Natural killer cell treated with Interleukin-12 subunit alpha and Interleukin-12 subunit beta and Interleukin-15 and Interleukin-18, amount 100 ng/mL, for 72 hours (primary cell): ENCODE measurements at regions not wholly inside any gene's neighbourhood (a gene's known extent, or its start where the extent isn't known, plus 50 kb on each side); places are given as distances from the start of the nearest gene placed in this dataset.

Source experiments
- ATAC-seq, 2 donors: fragments of 150-1000 bp; cut with Tn5 transposase in 1 of 2; sonication (Bioruptor Pico), chemical (Tn5 transposase) in 1 of 2; 2 replicates each; pipeline ENCODE4 v1.10.0; 2021
- DNase-seq: peaks from one replicate; pipeline ENCODE4 v3.0.0; 2022; ENCODE audit warnings: low spot score
- H3K27ac Mint-ChIP-seq, 2 donors: 1 replicate in 1 of 2; 2 replicates in 1 of 2; pipeline ENCODE4 v1.8.0; 2022; ENCODE audit warnings: mixed read lengths in 2 of 2, mild to moderate bottlenecking in 1 of 2, moderate library complexity in 1 of 2
- H3K27me3 Mint-ChIP-seq, 2 donors: 1 replicate in 1 of 2; 2 replicates in 1 of 2; pipeline ENCODE4 v1.8.0; 2022; ENCODE audit warnings: mixed read lengths in 2 of 2
- H3K36me3 Mint-ChIP-seq: one replicate; pipeline ENCODE4 v1.8.0; 2022; ENCODE audit warnings: mixed read lengths
- H3K4me1 Mint-ChIP-seq, 2 donors: 1 replicate in 1 of 2; 2 replicates in 1 of 2; pipeline ENCODE4 v1.8.0; 2022; ENCODE audit warnings: low read depth in 2 of 2, mixed read lengths in 2 of 2, mild to moderate bottlenecking in 1 of 2
- H3K4me3 Mint-ChIP-seq: one replicate; pipeline ENCODE4 v1.8.0; 2022; ENCODE audit warnings: mixed read lengths
- H3K9me3 Mint-ChIP-seq: 2 replicates; pipeline ENCODE4 v1.8.0; 2022; ENCODE audit warnings: mixed read lengths

DNA sequence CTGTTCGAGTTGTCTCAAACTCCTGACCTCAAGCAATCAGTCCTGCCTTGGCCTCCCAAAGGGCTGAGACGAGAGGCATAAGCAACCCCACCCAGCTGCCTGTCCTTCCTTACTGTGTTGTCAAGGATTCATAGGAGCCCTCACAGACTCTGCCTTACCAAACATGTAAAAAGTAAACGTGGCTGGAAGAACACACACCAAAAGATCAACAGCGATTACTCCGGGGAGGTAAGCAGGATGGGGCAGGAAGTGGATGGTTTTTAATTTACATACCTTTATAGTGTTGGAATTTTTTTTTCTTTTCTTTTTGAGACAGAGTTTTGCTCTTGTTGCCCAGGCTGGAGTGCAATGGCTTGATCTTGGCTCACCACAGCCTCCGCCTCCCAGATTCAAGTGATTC is 61.5 kb upstream of the EGLN3 start:
- H3K4me3 Mint-ChIP-seq, result no peak overlapping the region
- peaks cover 0 to 3% of the 10 kb centered on the region in 2 donors for H3K27me3 Mint-ChIP-seq
- no peaks in the 10 kb centered on the region for H3K36me3 Mint-ChIP-seq
- DNase-seq (no peak), ATAC-seq (no peak)
- H3K4me1 Mint-ChIP-seq, result peaks cover 0 to 7% of the 10 kb centered on the region in 2 donors
- peak overlapping the region in 1 of 2 donors; percentile 65 for H3K27ac Mint-ChIP-seq
- H3K9me3 Mint-ChIP-seq, result no peaks in the 10 kb centered on the region

DNA sequence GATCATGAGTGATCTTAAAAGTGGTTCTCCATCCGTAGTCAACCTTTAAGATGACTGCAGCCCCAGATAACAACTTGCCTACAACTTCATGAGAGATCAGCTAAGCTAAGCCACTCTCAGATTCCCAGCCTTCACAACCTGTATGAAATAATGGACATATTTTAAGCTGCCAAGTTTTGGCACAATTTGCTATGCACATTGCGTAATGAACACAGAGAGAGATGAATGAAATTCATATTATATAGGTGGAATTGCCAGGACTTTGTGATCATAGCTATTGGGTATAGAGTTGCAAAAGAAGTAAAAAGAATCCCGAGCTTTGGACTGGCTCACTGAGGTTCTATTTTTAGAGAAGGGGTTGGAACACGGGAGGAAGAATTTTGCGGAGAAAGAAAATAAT is 59.1 kb upstream of the EGLN3 start:
- Mint-ChIP-seq H3K4me1 (peaks cover 0 to 5% of the 10 kb centered on the region in 2 donors), H3K27ac (no peak overlapping the region), H3K27me3 (peaks cover 0 to 6% of the 10 kb centered on the region in 2 donors), H3K36me3 (no peaks in the 10 kb centered on the region), H3K9me3 (no peaks in the 10 kb centered on the region), H3K4me3 (no peak overlapping the region)
- no peak for ATAC-seq
- no peak for DNase-seq

- H3K4me3 Mint-ChIP-seq, result no peak overlapping the region
- ATAC-seq, result no peak
- H3K27ac Mint-ChIP-seq, result no peak overlapping the region
- H3K36me3 Mint-ChIP-seq, result no peaks in the 10 kb centered on the region
- H3K27me3 Mint-ChIP-seq, result peaks cover 0 to 6% of the 10 kb centered on the region in 2 donors
- no peaks in the 10 kb centered on the region for H3K4me1 Mint-ChIP-seq
- DNase-seq, result no peak
- H3K9me3 Mint-ChIP-seq, result no peaks in the 10 kb centered on the region
Measured at GRCh38 chr14:34007902-34008301, 57.0 kb upstream of the EGLN3 start.

- Mint-ChIP-seq H3K27me3 (peaks cover 6 to 9% of the 10 kb centered on the region in 2 donors), H3K4me1 (no peaks in the 10 kb centered on the region), H3K9me3 (no peaks in the 10 kb centered on the region), H3K27ac (no peak overlapping the region), H3K36me3 (no peaks in the 10 kb centered on the region), H3K4me3 (no peak overlapping the region)
- no peak for ATAC-seq
- DNase-seq, result no peak
Measured at GRCh38 chr14:34005901-34006300, 55.0 kb upstream of the EGLN3 start.

DNA sequence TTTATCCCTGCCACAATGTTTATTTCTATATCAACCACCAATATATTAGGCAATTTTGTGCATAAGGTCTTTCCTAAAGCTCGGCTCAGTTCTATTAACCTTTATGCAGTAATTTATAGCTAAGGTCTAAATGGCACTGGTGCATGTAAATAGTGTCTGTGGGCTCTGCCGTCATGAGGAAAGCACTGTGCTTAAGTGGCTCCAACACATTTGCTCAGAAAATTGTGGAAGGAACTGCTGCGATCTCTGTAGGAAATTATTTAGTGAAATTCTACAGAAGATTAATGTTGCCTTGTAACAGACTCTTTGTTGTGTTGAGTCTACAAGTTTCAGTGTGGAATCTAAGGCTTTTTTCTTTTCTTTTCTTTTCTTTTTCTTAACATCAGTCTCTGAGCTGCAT is 54.0 kb upstream of the EGLN3 start:
- ATAC-seq (no peak), DNase-seq (no peak)
- Mint-ChIP-seq H3K27ac (no peak overlapping the region), H3K36me3 (no peaks in the 10 kb centered on the region), H3K9me3 (no peaks in the 10 kb centered on the region), H3K27me3 (peaks cover 6 to 9% of the 10 kb centered on the region in 2 donors), H3K4me3 (no peak overlapping the region), H3K4me1 (no peaks in the 10 kb centered on the region)

GRCh38 chr14:34003691-34004090 is 52.8 kb upstream of the EGLN3 start:
- H3K4me1 Mint-ChIP-seq, result no peaks in the 10 kb centered on the region
- ATAC-seq (no peak), DNase-seq (no peak)
- H3K27me3 Mint-ChIP-seq, result peaks cover 6 to 9% of the 10 kb centered on the region in 2 donors
- H3K4me3 Mint-ChIP-seq, result no peak overlapping the region
- no peak overlapping the region for H3K27ac Mint-ChIP-seq
- H3K9me3 Mint-ChIP-seq, result no peaks in the 10 kb centered on the region
- no peaks in the 10 kb centered on the region for H3K36me3 Mint-ChIP-seq

- Mint-ChIP-seq H3K27ac (no peak overlapping the region), H3K27me3 (peaks cover 6 to 9% of the 10 kb centered on the region in 2 donors)
- ATAC-seq, result no peak
Measured at GRCh38 chr14:34003082-34003668, 52.3 kb upstream of the EGLN3 start.

More at GRCh38 chr14:34003082-34003668, 52.3 kb upstream of the EGLN3 start:
- no peaks in the 10 kb centered on the region for H3K4me1 Mint-ChIP-seq
- no peaks in the 10 kb centered on the region for H3K9me3 Mint-ChIP-seq
- DNase-seq, result no peak
- no peaks in the 10 kb centered on the region for H3K36me3 Mint-ChIP-seq
- H3K4me3 Mint-ChIP-seq, result no peak overlapping the region
